ENCODE measurements at regions not wholly inside any gene's neighbourhood (a gene's known extent, or its start where the extent isn't known, plus 50 kb on each side); places are given as distances from the start of the nearest gene placed in this dataset.

- TF ChIP-seq CTCF (IDR thresholded peaks at IDR 0.05) (no peak), POLR2A (IDR thresholded peaks at IDR 0.05) (no peak)
- intact Hi-C loops (cut with DNase I; ENCODE audit: low total_unique reads): no loop called here
- 74 to 75% methylated on average over 2 of the region's 2 CpGs for WGBS, 2 donors
- no peak for DNase-seq (ENCODE audit: low spot score in 2 of 2)
- H3K4me3 ChIP-seq (ENCODE audit: low read depth, poor library complexity, severe bottlenecking): no peak overlapping the region
These were observed 127.5 kb upstream of the MEF2C start for GRCh38 chr5:89010512-89010911.

- H3K4me3 ChIP-seq (ENCODE audit: low read depth, poor library complexity, severe bottlenecking): no peak overlapping the region
- intact Hi-C loops (cut with DNase I; ENCODE audit: low total_unique reads): no loop called here
- 95 to 100% methylated on average over 1 of the region's 1 CpG for WGBS, 2 donors
- DNase-seq (ENCODE audit: low spot score in 2 of 2): no peak
- TF ChIP-seq POLR2A (IDR thresholded peaks at IDR 0.05): no peak
- TF ChIP-seq CTCF (IDR thresholded peaks at IDR 0.05): no peak
These were observed 125.3 kb upstream of the MEF2C start for GRCh38 chr5:89008291-89008690.

GRCh38 chr5:89005990-89006389 lies 123.0 kb upstream of the MEF2C start:
- H3K4me3 ChIP-seq (ENCODE audit: low read depth, poor library complexity, severe bottlenecking): no peak overlapping the region
- DNase-seq (ENCODE audit: low spot score in 2 of 2): no peak
- TF ChIP-seq CTCF (IDR thresholded peaks at IDR 0.05): no peak
- no peak for TF ChIP-seq POLR2A (IDR thresholded peaks at IDR 0.05)
- 57 to 74% methylated on average over 2 of the region's 2 CpGs for WGBS, 2 donors
- intact Hi-C loops (cut with DNase I; ENCODE audit: low total_unique reads): no loop called here

DNA sequence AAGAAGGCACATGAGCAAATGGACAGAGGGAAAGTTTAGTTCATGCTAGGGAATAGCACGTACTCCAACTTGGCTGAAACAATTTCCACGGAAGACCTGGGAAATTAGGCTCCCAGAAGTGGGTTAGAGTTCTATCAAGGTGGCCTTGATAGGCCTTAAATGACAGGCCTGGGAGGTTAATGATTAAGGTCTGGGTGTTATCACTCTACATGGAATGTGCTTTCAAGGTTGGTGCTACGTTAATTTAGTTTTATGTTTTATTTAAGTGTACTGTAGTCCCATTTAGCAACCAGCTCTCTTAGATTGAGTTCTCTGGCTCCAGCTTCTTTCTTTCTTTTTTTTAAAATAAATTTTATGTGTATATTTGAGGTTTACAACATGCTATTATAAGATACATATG lies 121.4 kb upstream of the MEF2C start:
- TF ChIP-seq POLR2A (IDR thresholded peaks at IDR 0.05) (no peak), CTCF (IDR thresholded peaks at IDR 0.05) (no peak)
- DNase-seq (ENCODE audit: low spot score in 2 of 2): no peak
- WGBS, 2 donors: 91 to 97% methylated on average over 3 of the region's 3 CpGs
- no peak overlapping the region for H3K4me3 ChIP-seq (ENCODE audit: low read depth, poor library complexity, severe bottlenecking)
- intact Hi-C loops (cut with DNase I; ENCODE audit: low total_unique reads): no loop called here

DNA sequence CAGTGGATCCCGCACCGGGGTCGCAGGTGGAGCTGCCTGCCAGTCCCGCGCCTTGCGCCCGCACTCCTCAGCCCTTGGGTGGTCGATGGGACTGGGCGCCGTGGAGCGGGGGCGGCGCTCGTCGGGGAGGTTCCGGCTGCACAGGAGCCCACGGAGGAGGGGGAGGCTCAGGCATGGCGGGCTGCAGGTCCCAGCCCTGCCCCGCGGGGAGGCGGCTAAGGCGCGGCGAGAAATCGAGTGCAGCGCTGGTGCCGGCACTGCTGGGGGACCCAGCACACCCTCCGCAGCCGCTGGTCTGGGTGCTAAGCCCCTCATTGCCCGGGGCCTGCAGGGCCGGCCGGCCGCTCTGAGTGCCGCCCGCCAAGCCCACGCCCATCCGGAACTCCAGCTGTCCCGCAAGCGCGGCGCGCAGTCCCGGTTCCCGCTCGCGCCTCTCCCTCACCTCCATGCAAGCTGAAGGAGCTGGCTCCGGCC lies 120.6 kb upstream of the MEF2C start:
- TF ChIP-seq POLR2A (IDR thresholded peaks at IDR 0.05) (no peak), CTCF (IDR thresholded peaks at IDR 0.05) (no peak)
- H3K4me3 ChIP-seq (ENCODE audit: low read depth, poor library complexity, severe bottlenecking): no peak overlapping the region
- 98% methylated on average over 32 to 37 of the region's 47 CpGs for WGBS, 2 donors
- DNase-seq (ENCODE audit: low spot score in 2 of 2): no peak
- intact Hi-C loops (cut with DNase I; ENCODE audit: low total_unique reads): no loop called here

- TF ChIP-seq POLR2A (IDR thresholded peaks at IDR 0.05) (no peak), CTCF (IDR thresholded peaks at IDR 0.05) (no peak)
- DNase-seq (ENCODE audit: low spot score in 2 of 2): no peak
- H3K4me3 ChIP-seq (ENCODE audit: low read depth, poor library complexity, severe bottlenecking): no peak overlapping the region
- intact Hi-C loops (cut with DNase I; ENCODE audit: low total_unique reads): loop anchor here (1.0 kb wide), 1 partner anchor 28 kb away; no protein-coding TSS in a partner anchor
These were observed 116.9 kb upstream of the MEF2C start for GRCh38 chr5:88999853-89000252.
